Activated CD4-positive, alpha-beta T cell treated with anti-CD3 and anti-CD28 coated beads for 24 hours (primary cell): ENCODE measurements at regions not wholly inside any gene's neighbourhood (a gene's known extent, or its start where the extent isn't known, plus 50 kb on each side); places are given as distances from the start of the nearest gene placed in this dataset.

Experiments
- DNase-seq, 2 donors: peaks; one replicate each; pipeline ENCODE4 v3.0.0-alpha.2; 2020; ENCODE audit warnings: low read depth in 2 of 2

DNA sequence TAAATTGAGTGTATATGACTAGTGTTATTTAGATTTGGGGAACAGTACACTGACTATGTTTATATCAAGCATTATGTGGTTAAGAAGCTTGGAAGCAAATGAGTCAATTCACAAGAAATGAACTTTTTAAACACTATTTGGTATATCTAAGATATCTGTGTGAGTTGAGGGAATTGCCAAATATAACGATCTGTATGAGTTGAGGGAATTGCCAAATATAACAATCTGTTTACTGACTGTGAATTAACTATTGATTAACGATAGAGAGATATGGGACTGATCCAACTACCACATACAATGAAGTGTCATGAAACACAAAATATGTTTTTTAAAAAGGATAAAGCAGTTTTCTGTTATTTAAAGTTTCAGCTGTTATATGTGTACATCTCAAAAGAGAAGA, 301.4 kb downstream of the TENT4A start:
- DNase-seq = no peak

GRCh38 chr5:7015586-7016256, 302.5 kb downstream of the TENT4A start:
- DNase-seq = no peak

DNA sequence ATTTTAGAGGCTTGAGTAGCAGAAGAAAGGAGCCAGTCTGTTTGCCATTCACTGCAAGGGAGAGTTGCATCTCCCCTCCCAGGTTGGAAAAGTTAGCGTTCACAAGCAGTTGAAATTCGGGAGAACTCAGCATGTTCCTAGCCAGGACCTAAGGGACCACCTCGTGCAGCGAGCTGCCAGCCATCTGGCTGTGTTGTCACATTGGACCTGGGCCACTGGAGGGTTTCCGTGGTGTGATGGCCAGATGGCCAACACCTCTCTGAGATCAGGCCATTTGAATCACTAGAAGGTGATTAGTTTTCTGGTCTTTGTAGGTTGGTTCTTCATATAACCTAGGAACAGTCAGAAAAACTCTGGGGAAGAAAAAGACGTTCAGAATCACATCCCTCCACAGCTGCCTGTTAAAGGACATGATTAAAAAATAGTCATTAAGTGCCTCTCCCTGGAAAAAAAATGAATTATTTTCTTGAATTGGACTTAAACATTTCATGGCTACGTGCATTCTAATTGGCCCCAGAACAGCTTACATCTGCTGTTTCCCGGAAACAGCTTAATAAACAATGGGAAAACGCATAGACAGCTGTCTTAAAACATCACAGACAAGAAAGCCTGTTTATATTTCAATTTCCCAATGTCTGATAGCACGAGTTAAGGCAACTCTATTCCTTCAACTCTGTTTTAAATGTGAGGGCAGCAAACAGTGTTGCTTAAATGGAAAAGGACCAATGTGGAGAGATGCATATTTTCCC, 303.9 kb downstream of the TENT4A start:
- no peak for DNase-seq

- DNase-seq = no peak
Measured at GRCh38 chr5:7018198-7018597, 305.0 kb downstream of the TENT4A start.

DNA sequence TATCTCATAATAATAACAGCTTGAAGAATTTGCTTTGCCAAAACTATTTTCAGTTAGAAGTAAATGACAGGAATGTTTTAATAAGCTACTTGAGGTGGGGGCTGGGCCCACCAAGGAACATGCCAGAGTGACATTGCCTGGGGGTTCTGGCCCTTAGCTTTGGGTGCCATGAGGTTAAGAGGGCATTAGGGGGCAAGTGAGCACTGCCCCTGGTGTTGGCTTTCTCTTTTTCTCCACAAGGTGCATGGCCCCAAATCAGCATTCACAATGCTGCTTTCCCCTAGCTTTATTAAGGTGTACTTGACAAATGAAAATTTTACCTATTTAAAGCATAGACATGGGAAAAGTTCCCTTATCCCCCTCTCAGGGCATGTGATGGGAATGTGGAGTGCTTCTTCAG, 305.4 kb downstream of the TENT4A start:
- DNase-seq = no peak

- DNase-seq = no peak
Measured at GRCh38 chr5:7036192-7036835, 323.1 kb downstream of the TENT4A start.

DNA sequence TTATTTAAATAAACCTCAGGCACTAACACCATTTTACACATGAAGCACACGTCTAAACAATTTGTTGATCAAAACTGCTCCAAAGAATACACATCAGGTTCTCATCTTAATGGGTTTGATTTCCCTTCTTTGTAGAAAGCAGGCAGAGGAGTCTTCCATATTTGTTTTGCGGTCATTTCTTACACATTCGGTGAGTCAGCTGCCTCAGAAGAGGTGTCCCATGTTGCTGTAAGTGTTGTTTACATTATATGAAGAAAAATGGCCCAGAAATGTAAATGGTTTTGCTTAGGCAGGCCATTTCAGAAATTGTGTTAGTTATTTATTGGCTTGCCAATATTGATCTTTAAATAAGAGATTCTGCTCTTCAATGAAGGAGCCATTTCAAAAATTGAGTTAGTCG, 325.8 kb downstream of the TENT4A start:
- DNase-seq = no peak

DNA sequence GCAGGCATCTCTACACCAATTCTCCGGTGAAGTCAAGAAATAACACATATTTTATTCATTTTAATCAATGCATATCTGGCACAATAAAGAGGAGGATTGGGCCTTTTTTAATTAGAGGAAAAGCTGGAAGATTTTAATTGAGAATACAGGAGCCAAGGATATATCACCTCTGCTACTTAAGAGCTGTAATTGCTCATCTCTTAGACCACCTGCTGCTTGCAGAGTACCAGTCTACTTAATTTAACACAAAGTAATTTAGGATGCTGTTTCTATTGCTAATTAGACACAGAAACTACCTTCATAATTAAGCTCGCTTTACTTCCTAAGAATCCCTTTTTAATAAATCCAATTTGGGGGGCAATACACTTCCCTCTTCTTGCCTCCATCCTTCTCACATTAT, 326.9 kb downstream of the TENT4A start:
- no peak for DNase-seq

DNA sequence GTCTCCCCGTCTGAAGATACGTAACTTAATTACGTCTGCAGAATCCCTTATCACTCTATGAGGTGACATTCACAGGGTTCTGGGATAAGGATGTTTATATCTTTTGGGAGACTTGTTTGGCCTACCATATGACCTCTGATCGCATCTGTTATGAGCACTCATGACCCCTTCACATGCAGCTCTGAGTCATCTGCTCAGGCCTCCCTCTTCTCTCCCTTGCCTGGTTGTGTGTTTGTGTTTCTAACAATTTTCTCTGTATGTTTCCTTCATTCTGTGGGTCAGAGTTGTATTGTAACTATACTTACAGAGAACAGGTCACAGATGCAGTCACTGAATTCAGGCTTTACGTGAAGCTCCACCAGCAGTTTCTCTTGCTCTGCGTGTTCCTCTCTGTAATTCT, 330.6 kb downstream of the TENT4A start:
- DNase-seq = no peak

GRCh38 chr5:7047511-7048261, 334.5 kb downstream of the TENT4A start:
- DNase-seq = no peak

DNA sequence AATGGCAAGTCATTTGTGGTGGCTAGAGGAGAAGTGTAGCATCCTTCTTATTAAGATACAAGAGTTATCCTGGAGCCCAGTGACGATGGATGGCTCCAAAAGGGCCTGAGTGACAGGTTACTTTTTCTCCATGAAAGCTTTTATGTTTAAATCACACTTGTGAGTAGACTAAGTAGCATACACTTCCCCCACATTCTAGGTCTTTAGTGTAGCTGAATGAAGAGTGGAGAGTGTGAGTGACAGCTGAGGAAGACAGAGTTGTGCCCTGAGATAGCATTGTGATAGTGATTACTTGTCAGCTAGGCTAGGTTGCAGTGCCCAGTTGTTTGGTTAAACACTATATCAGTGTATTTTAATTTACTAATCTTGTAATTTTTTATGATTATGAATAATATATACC, 337.8 kb downstream of the TENT4A start:
- no peak for DNase-seq

GRCh38 chr5:7053125-7053524, 339.9 kb downstream of the TENT4A start:
- no peak for DNase-seq

DNA sequence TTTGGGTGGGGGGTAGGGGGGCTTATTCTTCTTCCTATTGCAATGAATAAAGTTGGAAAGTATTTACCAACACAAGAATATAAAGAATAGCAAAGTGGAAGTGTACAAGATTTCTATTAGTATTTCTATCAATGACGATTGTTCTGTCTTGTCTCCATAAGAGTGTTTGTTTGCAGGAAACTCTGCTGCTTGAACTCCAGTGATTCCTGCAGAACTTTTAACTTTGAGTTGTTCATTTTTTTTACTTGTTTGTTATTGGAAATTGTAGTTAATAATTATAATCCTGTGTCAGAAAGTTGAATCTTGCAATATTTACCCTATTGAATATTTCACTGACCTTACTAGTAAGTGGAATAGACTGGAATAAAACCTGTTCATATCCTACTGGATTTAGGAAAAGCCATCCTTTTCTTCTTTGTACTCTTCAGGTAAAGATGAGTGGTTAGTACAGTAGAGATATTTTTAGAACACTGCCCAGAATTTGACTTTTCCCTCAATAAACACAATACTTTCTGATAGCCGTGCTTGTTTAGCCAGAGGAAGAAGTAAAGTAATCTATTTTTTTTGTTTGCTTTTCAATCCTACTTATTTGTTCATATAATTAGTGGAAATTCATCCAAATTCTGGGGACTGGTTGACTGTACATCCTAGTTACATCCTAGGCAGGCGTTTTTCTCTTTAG, 340.4 kb downstream of the TENT4A start:
- no peak for DNase-seq

DNA sequence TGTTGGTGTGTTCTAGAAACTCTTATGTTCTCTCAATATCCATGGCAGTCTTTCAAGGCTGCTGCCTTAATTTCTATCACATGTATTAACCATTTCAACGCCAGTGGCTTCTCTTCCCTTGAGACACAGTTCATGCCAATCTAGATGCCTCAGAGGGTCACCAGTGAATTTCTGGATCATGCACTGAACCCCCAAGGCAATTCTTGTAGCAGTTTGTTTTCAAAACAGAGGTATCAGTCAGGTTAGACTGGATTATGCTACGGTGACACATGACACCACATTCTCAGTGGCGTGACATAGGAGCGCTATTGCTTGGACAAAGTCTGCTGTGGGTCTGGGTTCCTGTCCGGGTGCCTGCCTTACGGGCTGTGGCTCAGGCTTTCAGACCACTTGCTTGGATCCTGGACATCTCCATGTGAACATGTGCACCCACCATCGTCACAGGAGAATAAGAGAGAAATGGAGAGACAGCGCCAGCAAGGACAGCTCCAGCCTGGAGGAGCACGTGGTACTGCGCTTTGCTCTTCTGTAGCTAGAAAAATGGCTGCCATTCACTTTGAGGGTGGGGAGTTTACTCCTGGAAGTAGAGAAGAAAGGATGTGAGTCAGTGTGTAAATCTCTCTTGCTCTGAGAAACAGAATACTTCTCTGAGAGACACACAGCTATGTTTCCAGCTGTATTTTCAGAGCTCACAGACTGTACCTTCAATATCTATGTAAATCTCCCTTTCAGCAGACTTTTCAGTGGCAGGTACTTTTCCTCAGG, 329.3 kb upstream of the ADCY2 start:
- no peak for DNase-seq

DNA sequence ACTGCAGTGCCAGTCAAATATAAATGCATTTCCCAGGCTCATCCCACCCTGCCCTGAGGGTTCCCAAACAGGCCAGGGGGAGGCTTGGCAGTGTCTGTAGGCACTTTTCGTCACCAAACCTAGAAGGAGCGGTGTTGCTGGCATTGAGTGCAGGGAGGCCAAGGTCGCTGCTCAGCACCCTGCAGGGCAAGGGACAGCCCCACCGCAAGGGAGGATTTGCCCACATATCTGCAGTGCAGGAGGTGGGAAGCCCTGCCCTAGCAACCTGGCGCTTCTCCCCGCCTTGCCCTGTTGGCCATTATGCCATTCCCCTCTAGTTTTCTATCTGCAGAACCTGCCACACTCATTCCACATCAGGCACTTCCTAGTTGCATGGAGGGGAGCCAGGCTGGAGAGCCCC, 327.8 kb upstream of the ADCY2 start:
- DNase-seq = no peak

DNA sequence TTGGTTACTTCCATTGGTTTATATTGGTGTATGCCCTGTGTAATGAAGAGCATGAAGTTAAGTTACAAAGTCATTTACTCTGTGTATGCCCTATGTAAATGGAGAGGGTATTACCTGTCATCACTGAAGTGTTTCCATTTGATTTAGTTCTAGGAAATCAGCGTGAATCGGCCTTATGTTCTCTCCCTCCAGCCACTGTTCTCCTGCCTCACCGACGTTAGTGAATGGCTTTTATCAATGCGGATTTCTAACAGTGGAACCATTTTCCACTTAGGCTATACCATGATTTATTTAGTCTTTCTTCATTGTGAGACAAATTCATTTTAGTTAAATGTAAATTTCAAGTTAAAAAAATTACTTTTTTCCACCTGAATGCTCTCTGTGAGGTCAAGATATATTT, 327.0 kb upstream of the ADCY2 start:
- no peak for DNase-seq

GRCh38 chr5:7072188-7072587, 323.8 kb upstream of the ADCY2 start:
- DNase-seq = no peak

DNA sequence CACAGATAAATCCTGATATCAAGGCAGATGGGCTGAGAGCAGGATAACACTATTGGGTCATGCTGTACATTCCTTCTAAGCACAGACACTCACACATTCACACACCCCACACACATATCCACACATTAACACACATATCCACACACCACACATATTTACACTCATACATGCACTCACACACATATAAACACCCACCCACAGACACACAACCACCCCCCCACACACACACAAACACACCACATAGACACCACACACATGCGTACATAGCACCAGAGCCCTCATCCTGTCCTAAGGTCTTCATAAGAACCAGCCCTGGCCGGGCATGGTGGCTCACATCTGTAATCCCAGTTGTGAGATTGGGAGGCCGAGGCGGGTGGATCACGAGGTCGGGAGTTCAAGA, 322.3 kb upstream of the ADCY2 start:
- DNase-seq = no peak

DNA sequence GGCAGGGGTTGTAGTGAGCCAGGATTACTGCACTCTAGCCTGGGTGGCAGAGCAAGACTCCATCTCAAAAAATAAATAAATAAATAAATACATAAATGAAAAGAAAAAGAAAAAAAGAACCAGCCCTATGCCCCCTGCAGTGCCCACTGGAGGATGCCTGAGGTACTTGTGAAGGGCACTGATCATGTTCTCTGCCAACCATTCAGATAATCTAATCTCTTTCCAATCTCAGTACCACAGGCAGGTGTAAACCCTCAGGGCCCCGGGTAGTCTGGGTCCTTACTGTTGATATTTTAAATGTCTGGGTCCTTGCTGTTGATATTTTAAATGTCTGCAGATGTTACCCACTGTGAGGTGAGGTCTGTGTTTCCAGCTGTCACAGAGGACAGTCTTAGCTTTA, 321.8 kb upstream of the ADCY2 start:
- no peak for DNase-seq

GRCh38 chr5:7075470-7075869, 320.5 kb upstream of the ADCY2 start:
- DNase-seq = no peak

DNA sequence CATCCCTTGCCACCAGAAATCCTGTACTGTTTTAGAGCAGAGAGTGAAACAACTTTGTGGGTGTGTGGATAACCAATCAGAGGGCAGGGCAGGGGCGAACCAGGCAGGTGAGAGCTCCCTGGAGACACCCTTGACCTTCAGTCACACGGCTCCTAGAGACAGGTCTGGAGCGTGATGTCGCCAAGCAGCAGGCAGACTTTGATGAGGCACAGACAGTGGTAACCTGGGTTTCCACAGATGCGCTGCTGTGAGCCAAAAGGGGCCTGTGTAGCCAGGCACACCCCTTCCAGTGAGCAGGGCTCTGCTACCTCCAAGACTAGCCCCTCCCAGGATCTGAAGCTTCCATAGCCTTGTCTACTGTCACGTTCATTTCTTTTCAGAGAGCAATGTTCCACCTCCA, 317.8 kb upstream of the ADCY2 start:
- no peak for DNase-seq
